SW 1271 (cell line): ENCODE measurements at regions not wholly inside any gene's neighbourhood (a gene's known extent, or its start where the extent isn't known, plus 50 kb on each side); places are given as distances from the start of the nearest gene placed in this dataset.

Experiments used
- DNase-seq, 2 experiments: peaks; one replicate each; lab custom pipeline; 2025; lab: John Stamatoyannopoulos, UW

GRCh38 chr15:25959100-25959499 is 96.0 kb upstream of the ATP10A start:
- DNase-seq: no peak

- DNase-seq: no peak
Observed at GRCh38 chr15:25955628-25956027, 92.5 kb upstream of the ATP10A start.

- no peak for DNase-seq
Observed at GRCh38 chr15:25954398-25954797, 91.3 kb upstream of the ATP10A start.

GRCh38 chr15:25950014-25950413 is 86.9 kb upstream of the ATP10A start:
- no peak for DNase-seq

- no peak for DNase-seq
Observed at GRCh38 chr15:25947323-25948314, 84.5 kb upstream of the ATP10A start.

GRCh38 chr15:25946241-25946805 is 83.2 kb upstream of the ATP10A start:
- no peak for DNase-seq

GRCh38 chr15:25944386-25944785 is 81.3 kb upstream of the ATP10A start:
- no peak for DNase-seq

GRCh38 chr15:25943831-25944230 is 80.7 kb upstream of the ATP10A start:
- no peak for DNase-seq

GRCh38 chr15:25939122-25939521 is 76.0 kb upstream of the ATP10A start:
- no peak for DNase-seq

GRCh38 chr15:25937796-25938195 is 74.7 kb upstream of the ATP10A start:
- no peak for DNase-seq

- no peak for DNase-seq
Observed at GRCh38 chr15:25936004-25936403, 72.9 kb upstream of the ATP10A start.

GRCh38 chr15:25933456-25934158 is 70.5 kb upstream of the ATP10A start:
- DNase-seq: no peak

- no peak for DNase-seq
Observed at GRCh38 chr15:25932696-25933095, 69.6 kb upstream of the ATP10A start.

- no peak for DNase-seq
Observed at GRCh38 chr15:25931851-25932250, 68.7 kb upstream of the ATP10A start.

- no peak for DNase-seq
Observed at GRCh38 chr15:25930931-25931330, 67.8 kb upstream of the ATP10A start.
